ENCODE measurements at regions not wholly inside any gene's neighbourhood (a gene's known extent, or its start where the extent isn't known, plus 50 kb on each side); places are given as distances from the start of the nearest gene placed in this dataset.

GRCh38 chr3:5426094-5426883, 238.8 kb downstream of the EDEM1 start:
- ATAC-seq (peak; percentile 99), DNase-seq (ENCODE audit: low spot score) (peak; percentile 72)

- no peak for DNase-seq (ENCODE audit: low spot score)
Observed at GRCh38 chr3:5427021-5427420, 239.5 kb downstream of the EDEM1 start.

GRCh38 chr3:5427938-5428337, 240.4 kb downstream of the EDEM1 start:
- DNase-seq (ENCODE audit: low spot score) (no peak), ATAC-seq (no peak)

More at GRCh38 chr3:5427021-5427420, 239.5 kb downstream of the EDEM1 start:
- ATAC-seq: no peak

- DNase-seq (ENCODE audit: low spot score) (no peak), ATAC-seq (no peak)
Observed at GRCh38 chr3:5428607-5429516, 241.4 kb downstream of the EDEM1 start.

GRCh38 chr3:5429517-5429890, 242.0 kb downstream of the EDEM1 start:
- ATAC-seq: no peak

GRCh38 chr3:5430701-5431100, 243.2 kb downstream of the EDEM1 start:
- ATAC-seq (no peak), DNase-seq (ENCODE audit: low spot score) (no peak)

More at GRCh38 chr3:5429517-5429890, 242.0 kb downstream of the EDEM1 start:
- DNase-seq (ENCODE audit: low spot score): no peak

- ATAC-seq: no peak
- DNase-seq (ENCODE audit: low spot score): no peak
Observed at GRCh38 chr3:5431146-5431545, 243.6 kb downstream of the EDEM1 start.

GRCh38 chr3:5431811-5432378, 244.4 kb downstream of the EDEM1 start:
- no peak for ATAC-seq
- DNase-seq (ENCODE audit: low spot score): no peak

- DNase-seq (ENCODE audit: low spot score): no peak
Observed at GRCh38 chr3:5437296-5437782, 249.8 kb downstream of the EDEM1 start.

GRCh38 chr3:5437783-5438323, 250.3 kb downstream of the EDEM1 start:
- no peak for ATAC-seq
- DNase-seq (ENCODE audit: low spot score): no peak

More at GRCh38 chr3:5437296-5437782, 249.8 kb downstream of the EDEM1 start:
- no peak for ATAC-seq

GRCh38 chr3:5441401-5441800, 253.9 kb downstream of the EDEM1 start:
- DNase-seq (ENCODE audit: low spot score): no peak
- no peak for ATAC-seq

GRCh38 chr3:5442106-5442785, 254.7 kb downstream of the EDEM1 start:
- no peak for ATAC-seq
- DNase-seq (ENCODE audit: low spot score): no peak

GRCh38 chr3:5442786-5443138, 255.3 kb downstream of the EDEM1 start:
- ATAC-seq: no peak
- no peak for DNase-seq (ENCODE audit: low spot score)

- ATAC-seq (no peak), DNase-seq (ENCODE audit: low spot score) (no peak)
Observed at GRCh38 chr3:5444253-5444652, 256.7 kb downstream of the EDEM1 start.

- no peak for DNase-seq (ENCODE audit: low spot score)
- ATAC-seq: no peak
Observed at GRCh38 chr3:5445676-5446201, 258.2 kb downstream of the EDEM1 start.

- ATAC-seq: no peak
- DNase-seq (ENCODE audit: low spot score): no peak
Observed at GRCh38 chr3:5448246-5448645, 260.7 kb downstream of the EDEM1 start.

GRCh38 chr3:5448816-5449215, 261.3 kb downstream of the EDEM1 start:
- DNase-seq (ENCODE audit: low spot score): no peak
- ATAC-seq: no peak

- ATAC-seq: no peak
- DNase-seq (ENCODE audit: low spot score): no peak
Observed at GRCh38 chr3:5456199-5456598, 268.7 kb downstream of the EDEM1 start.

GRCh38 chr3:5458526-5458925, 271.0 kb downstream of the EDEM1 start:
- DNase-seq (ENCODE audit: low spot score) (no peak), ATAC-seq (no peak)

GRCh38 chr3:5462086-5462485, 274.6 kb downstream of the EDEM1 start:
- no peak for DNase-seq (ENCODE audit: low spot score)
- no peak for ATAC-seq
